CD14-positive monocyte (primary cell): ENCODE measurements at regions not wholly inside any gene's neighbourhood (a gene's known extent, or its start where the extent isn't known, plus 50 kb on each side); places are given as distances from the start of the nearest gene placed in this dataset.
A peak's percentile ranks its signal among the peaks of the same experiment; 100 is the strongest.
"Not testable (repeated sequence)": the region's sequence is repeated elsewhere in the genome, so short reads cannot be mapped to it uniquely, and the experiment has no call there.

Source experiments
- DNase-seq, 3 donors: peaks; one replicate each; pipeline ENCODE4 v3.0.0-alpha.2; 2011 to 2022
- H2AFZ ChIP-seq: 2 replicates; pipeline ENCODE4 v1.6.0; 2012; ENCODE audit warnings: mild to moderate bottlenecking, low read depth, low read length, inconsistent platforms; ENCODE audit not compliant: insufficient read depth, poor library complexity, severe bottlenecking
- H3K27ac ChIP-seq, 2 donors: 1 replicate in 1 of 2; 2 replicates in 1 of 2; pipeline ENCODE4 v1.5.1; 2012 to 2013; ENCODE audit warnings: low read length in 2 of 2, control low read depth in 1 of 2, inconsistent platforms in 1 of 2, low read depth in 1 of 2, mild to moderate bottlenecking in 1 of 2
- H3K27me3 ChIP-seq, 2 donors: one replicate each; pipeline versions ENCODE4 v1.6.0 to v1.6.1; 2011 to 2013; ENCODE audit warnings: low read length in 2 of 2; ENCODE audit not compliant: control insufficient read depth in 2 of 2, insufficient read depth in 2 of 2
- H3K36me3 ChIP-seq, 2 donors: replicated peaks in 1 of 2; 1 replicate in 1 of 2; 2 replicates in 1 of 2; pipeline versions ENCODE4 v1.5.1 to v1.6.1; 2012 to 2013; ENCODE audit warnings: low read length in 2 of 2, control low read depth in 1 of 2, inconsistent platforms in 1 of 2, mild to moderate bottlenecking in 1 of 2; ENCODE audit not compliant: insufficient read depth in 2 of 2, control insufficient read depth in 1 of 2
- H3K4me1 ChIP-seq, 2 donors: 1 replicate in 1 of 2; 2 replicates in 1 of 2; pipeline versions ENCODE4 v1.5.1 to v1.6.1; 2012 to 2013; ENCODE audit warnings: low read length in 2 of 2, control low read depth in 1 of 2, inconsistent platforms in 1 of 2, mild to moderate bottlenecking in 1 of 2, moderate library complexity in 1 of 2; ENCODE audit not compliant: insufficient read depth in 2 of 2, control insufficient read depth in 1 of 2
- H3K4me2 ChIP-seq: replicated peaks from 2 replicates; pipeline ENCODE3; 2012; ENCODE audit warnings: low read length, moderate library complexity, mild to moderate bottlenecking; ENCODE audit not compliant: poor library complexity, severe bottlenecking; ENCODE audit errors: extremely low read depth
- H3K4me3 ChIP-seq, 3 experiments: fragments of 200-600 bp in 1 of 3; sonication (generic) in 1 of 3; replicated peaks in 1 of 3; 1 replicate in 2 of 3; 2 replicates in 1 of 3; pipeline ENCODE4 v1.5.1; 2011 to 2013; ENCODE audit warnings: low read length in 3 of 3, mild to moderate bottlenecking in 3 of 3, control low read depth in 2 of 3, low read depth in 2 of 3, inconsistent platforms in 1 of 3, moderate library complexity in 1 of 3
- H3K79me2 ChIP-seq: 2 replicates; pipeline ENCODE4 v1.6.0; 2012; ENCODE audit warnings: mild to moderate bottlenecking, control low read depth, inconsistent platforms, low read length, moderate library complexity; ENCODE audit not compliant: insufficient read depth
- H3K9ac ChIP-seq: 2 replicates; pipeline ENCODE4 v1.6.0; 2017; ENCODE audit warnings: low read length, mild to moderate bottlenecking; ENCODE audit not compliant: insufficient read depth, poor library complexity, severe bottlenecking
- H3K9me3 ChIP-seq, 2 donors: replicated peaks in 1 of 2; 1 replicate in 1 of 2; 2 replicates in 1 of 2; pipeline versions ENCODE4 v1.5.1 to v1.6.1; 2012 to 2013; ENCODE audit warnings: low read length in 2 of 2, control low read depth in 1 of 2; ENCODE audit not compliant: control insufficient read depth in 1 of 2, insufficient read depth in 1 of 2
- H4K20me1 ChIP-seq: 2 replicates; pipeline ENCODE4 v1.6.0; 2012; ENCODE audit warnings: mild to moderate bottlenecking, low read length, control low read depth, moderate library complexity; ENCODE audit not compliant: insufficient read depth
- H3K27ac Mint-ChIP-seq, 7 donors: one replicate each; pipeline ENCODE4 v1.8.0; 2020; ENCODE audit warnings: mild to moderate bottlenecking in 7 of 7, mixed read lengths in 7 of 7, moderate library complexity in 6 of 7, inconsistent platforms in 2 of 7
- H3K27me3 Mint-ChIP-seq, 3 donors: one replicate each; pipeline ENCODE4 v1.8.0; 2021 to 2022; ENCODE audit warnings: low read depth in 3 of 3, mild to moderate bottlenecking in 3 of 3, mixed read lengths in 3 of 3, moderate library complexity in 3 of 3, inconsistent platforms in 1 of 3
- H3K36me3 Mint-ChIP-seq, 2 donors: one replicate each; pipeline ENCODE4 v1.8.0; 2020; ENCODE audit warnings: mixed read lengths in 2 of 2, inconsistent platforms in 1 of 2, mild to moderate bottlenecking in 1 of 2
- H3K4me1 Mint-ChIP-seq: one replicate; pipeline ENCODE4 v1.8.0; 2020; ENCODE audit warnings: mild to moderate bottlenecking, mixed read lengths
- H3K4me3 Mint-ChIP-seq, 2 donors: one replicate each; pipeline ENCODE4 v1.8.0; 2020; ENCODE audit warnings: mild to moderate bottlenecking in 2 of 2, mixed read lengths in 2 of 2, moderate library complexity in 1 of 2
- H3K9me3 Mint-ChIP-seq, 7 donors: one replicate each; pipeline ENCODE4 v1.8.0; 2020 to 2022; ENCODE audit warnings: mixed read lengths in 7 of 7, mild to moderate bottlenecking in 6 of 7, moderate library complexity in 6 of 7, inconsistent platforms in 2 of 7
- WGBS: methylation state at CpG from one replicate; pipeline ENCODE4 v1.1.5; 2013; ENCODE audit warnings: missing lambda C conversion rate; ENCODE audit not compliant: insufficient coverage; 5-methylcytosine and 5-hydroxymethylcytosine counted together
- intact Hi-C, 2 donors: fragments of 100-400 bp; cut with micrococcal nuclease; formaldehyde crosslinking; loops; one replicate each; pipeline versions ENCODE4 v1.15.0 to v1.15.1; 2023

- H3K27me3 ChIP-seq, H3K27me3 Mint-ChIP-seq, H3K9me3 Mint-ChIP-seq, H3K4me1 ChIP-seq, H3K9ac ChIP-seq, intact Hi-C loops, H3K4me2 ChIP-seq, H3K27ac ChIP-seq, H3K36me3 Mint-ChIP-seq, H2AFZ ChIP-seq, H3K27ac Mint-ChIP-seq, H3K4me1 Mint-ChIP-seq, H4K20me1 ChIP-seq, H3K36me3 ChIP-seq, H3K4me3 ChIP-seq, H3K79me2 ChIP-seq, H3K4me3 Mint-ChIP-seq, H3K9me3 ChIP-seq, DNase-seq: not testable (repeated sequence)
- no CpG with 5 or more reads among the region's 30 CpGs for WGBS
Observed at GRCh38 chr9:66152406-66152805, 415.5 kb downstream of the FOXD4L4 start.

- H3K36me3 ChIP-seq, H2AFZ ChIP-seq, H3K79me2 ChIP-seq, H3K27ac ChIP-seq, H3K27ac Mint-ChIP-seq, H3K9me3 Mint-ChIP-seq, H3K9ac ChIP-seq, H3K27me3 ChIP-seq, H3K4me1 ChIP-seq, H3K36me3 Mint-ChIP-seq, H3K27me3 Mint-ChIP-seq, intact Hi-C loops, H3K4me3 Mint-ChIP-seq, H3K4me3 ChIP-seq, H3K9me3 ChIP-seq, H3K4me2 ChIP-seq, H4K20me1 ChIP-seq, H3K4me1 Mint-ChIP-seq: not testable (repeated sequence)
- WGBS: no CpG with 5 or more reads among the region's 59 CpGs
- peak; percentile 0 to 13 (median 1) for DNase-seq
Observed at GRCh38 chr9:66153021-66153725, 416.2 kb downstream of the FOXD4L4 start.

- H3K9me3 ChIP-seq, H3K27ac ChIP-seq, H3K4me2 ChIP-seq, H3K9me3 Mint-ChIP-seq, H4K20me1 ChIP-seq, H3K27me3 ChIP-seq, H3K4me3 ChIP-seq, H3K36me3 ChIP-seq, H3K27ac Mint-ChIP-seq, H3K9ac ChIP-seq, H3K4me1 ChIP-seq, DNase-seq, intact Hi-C loops, H3K4me3 Mint-ChIP-seq, H3K4me1 Mint-ChIP-seq, H3K27me3 Mint-ChIP-seq, H3K79me2 ChIP-seq, H3K36me3 Mint-ChIP-seq, H2AFZ ChIP-seq: not testable (repeated sequence)
- no CpG with 5 or more reads among the region's 40 CpGs for WGBS
Observed at GRCh38 chr9:66153971-66154691, 417.2 kb downstream of the FOXD4L4 start.

- H3K4me2 ChIP-seq, H3K27ac ChIP-seq, H3K9me3 ChIP-seq, H2AFZ ChIP-seq, H3K4me1 ChIP-seq, H3K27ac Mint-ChIP-seq, H3K36me3 Mint-ChIP-seq, DNase-seq, H3K4me3 Mint-ChIP-seq, H3K4me3 ChIP-seq, H3K27me3 ChIP-seq, H4K20me1 ChIP-seq, H3K27me3 Mint-ChIP-seq, intact Hi-C loops, H3K79me2 ChIP-seq, H3K9ac ChIP-seq, H3K9me3 Mint-ChIP-seq, H3K4me1 Mint-ChIP-seq, H3K36me3 ChIP-seq: not testable (repeated sequence)
- WGBS: no CpG with 5 or more reads among the region's 7 CpGs
Observed at GRCh38 chr9:66182316-66182715, 445.4 kb downstream of the FOXD4L4 start.
